PC-3 (cell line): ENCODE measurements at regions not wholly inside any gene's neighbourhood (a gene's known extent, or its start where the extent isn't known, plus 50 kb on each side); places are given as distances from the start of the nearest gene placed in this dataset.

ENCODE experiments used
- ATAC-seq: fragments of 200-7000 bp; cut with Tn5 transposase; 2 replicates; pipeline ENCODE4 v1.9.1; 2020; ENCODE audit warnings: mild to moderate bottlenecking, moderate library complexity
- BruUV-seq: library from RNA; stranded (reverse); fragments of 400-500 nt; replicated peaks from 2 replicates; lab custom pipeline; 2021; lab: Mats Ljungman, UMichigan
- CTCF ChIA-PET: fragments of 300-600 bp; sonication (Branson Sonifier 250); formaldehyde crosslinking; loops from one replicate; lab custom pipeline; 2022; ENCODE audit warnings: antibody characterized with exemption; lab: Charles Lee
- POLR2A ChIA-PET: fragments of 300-600 bp; sonication (Branson Sonifier 250); formaldehyde crosslinking; loops from one replicate; lab custom pipeline; 2022; ENCODE audit warnings: antibody characterized with exemption; ENCODE audit not compliant: unreplicated experiment; lab: Charles Lee
- DNase-seq: peaks from one replicate; pipeline ENCODE4 v3.0.0-alpha.2; 2015
- H2AFZ ChIP-seq: fragments of 300-600 bp; sonication (generic); 2 replicates; pipeline ENCODE4 v1.6.0; 2016; ENCODE audit warnings: antibody characterized with exemption, low read length
- H3F3A ChIP-seq: fragments of 300-600 bp; sonication (generic); one replicate; pipeline ENCODE4 v1.6.0; 2017; ENCODE audit warnings: antibody characterized with exemption, low read length, control low read depth, mild to moderate bottlenecking; ENCODE audit not compliant: unreplicated experiment
- H3K27ac ChIP-seq: fragments of 300-600 bp; sonication (generic); 2 replicates; pipeline ENCODE4 v1.5.1; 2016; ENCODE audit warnings: mild to moderate bottlenecking, low read length
- H3K27me3 ChIP-seq: fragments of 300-600 bp; sonication (generic); 2 replicates; pipeline ENCODE4 v1.6.1; 2016; ENCODE audit warnings: low read length, mixed read lengths
- H3K36me3 ChIP-seq: fragments of 300-600 bp; sonication (generic); 2 replicates; pipeline ENCODE4 v1.6.1; 2016; ENCODE audit warnings: low read depth, mixed run types, low read length, mixed read lengths
- H3K4me1 ChIP-seq: fragments of 300-600 bp; sonication (generic); 2 replicates; pipeline ENCODE4 v1.5.1; 2016; ENCODE audit warnings: low read length; ENCODE audit not compliant: insufficient read depth
- H3K4me2 ChIP-seq: fragments of 300-600 bp; sonication (generic); 2 replicates; pipeline ENCODE4 v1.6.0; 2016; ENCODE audit warnings: low read length
- H3K4me3 ChIP-seq: fragments of 300-600 bp; sonication (generic); 2 replicates; pipeline ENCODE4 v1.5.1; 2016; ENCODE audit warnings: mild to moderate bottlenecking, low read length, mixed read lengths
- H3K79me2 ChIP-seq: fragments of 300-600 bp; sonication (generic); 2 replicates; pipeline ENCODE4 v1.6.1; 2017; ENCODE audit warnings: low read length, mixed read lengths
- H3K9ac ChIP-seq: fragments of 300-600 bp; sonication (generic); 2 replicates; pipeline ENCODE4 v1.6.0; 2016; ENCODE audit warnings: mild to moderate bottlenecking, low read length
- H3K9me2 ChIP-seq: fragments of 300-600 bp; sonication (generic); replicated peaks from 2 replicates; pipeline ENCODE4 v1.6.1; 2016; ENCODE audit warnings: mixed run types, low read length, mixed read lengths
- H3K9me3 ChIP-seq: fragments of 300-600 bp; sonication (generic); 2 replicates; pipeline ENCODE4 v1.6.1; 2016; ENCODE audit warnings: low read length, mixed read lengths
- H4K20me1 ChIP-seq: fragments of 300-600 bp; sonication (generic); 2 replicates; pipeline ENCODE4 v1.6.1; 2016; ENCODE audit warnings: low read length, mixed read lengths
- EZH2 ChIP-seq: fragments of 300-600 bp; sonication (generic); IDR thresholded peaks from one replicate; pipeline ENCODE4 v1.6.1; 2017; ENCODE audit warnings: antibody characterized with exemption, mild to moderate bottlenecking, low read length; ENCODE audit not compliant: unreplicated experiment
- EZH2phosphoT487 ChIP-seq: fragments of 300-600 bp; sonication (generic); IDR thresholded peaks from 2 replicates; pipeline ENCODE4 v1.6.1; 2018; ENCODE audit warnings: mild to moderate bottlenecking, antibody characterized with exemption, low read length, borderline replicate concordance
- intact Hi-C: fragments of 100-400 bp; cut with micrococcal nuclease; formaldehyde crosslinking; loops from 2 replicates; pipeline ENCODE4 v1.9.0; 2023
- TF ChIP-seq, protein P1 (sequence below): fragments of 300-600 bp; sonication (generic); conservative IDR thresholded peaks from 2 replicates; pipeline ENCODE4 v1.5.1; 2017; ENCODE audit warnings: antibody characterized with exemption, low read depth, mild to moderate bottlenecking, low read length

DNA sequence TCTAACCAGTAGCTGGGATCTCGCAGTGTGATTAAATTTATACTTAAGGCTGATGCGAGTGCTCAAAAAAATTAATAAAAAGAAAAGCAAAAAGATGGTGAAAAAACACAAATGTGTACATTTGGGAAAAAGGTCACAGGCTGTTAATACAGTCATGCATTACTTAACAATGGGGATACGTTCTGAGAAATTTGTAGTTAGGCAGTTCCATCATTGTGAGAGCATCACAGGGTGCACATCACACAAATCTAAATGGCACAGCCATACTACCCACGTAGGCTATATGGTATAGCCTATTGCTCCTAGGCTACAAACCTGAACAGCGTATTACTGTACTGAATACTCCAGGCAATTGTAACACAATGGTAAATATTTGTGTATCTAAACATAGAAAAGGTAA lies 142.4 kb upstream of the MYOCD start:
- intact Hi-C loops: no loop called here
- Histone ChIP-seq H3K9ac (no peak overlapping the region), H3K4me1 (no peaks in the 10 kb centered on the region), H3K27ac (no peak overlapping the region), H3K4me2 (no peak overlapping the region), H3K9me3 (no peaks in the 10 kb centered on the region; the same call in 1 of the 2 replicates), H4K20me1 (no peaks in the 10 kb centered on the region), H3K27me3 (no peaks in the 10 kb centered on the region), H3F3A (no peaks in the 10 kb centered on the region), H3K9me2 (no peaks in the 10 kb centered on the region), H3K36me3 (no peaks in the 10 kb centered on the region), H3K4me3 (no peak overlapping the region), H2AFZ (no peak overlapping the region), H3K79me2 (no peaks in the 10 kb centered on the region)
- BruUV-seq: no TSS peak
- TF ChIP-seq EZH2 (no peak), EZH2phosphoT487 (no peak)
- TF ChIP-seq, protein P1, sequence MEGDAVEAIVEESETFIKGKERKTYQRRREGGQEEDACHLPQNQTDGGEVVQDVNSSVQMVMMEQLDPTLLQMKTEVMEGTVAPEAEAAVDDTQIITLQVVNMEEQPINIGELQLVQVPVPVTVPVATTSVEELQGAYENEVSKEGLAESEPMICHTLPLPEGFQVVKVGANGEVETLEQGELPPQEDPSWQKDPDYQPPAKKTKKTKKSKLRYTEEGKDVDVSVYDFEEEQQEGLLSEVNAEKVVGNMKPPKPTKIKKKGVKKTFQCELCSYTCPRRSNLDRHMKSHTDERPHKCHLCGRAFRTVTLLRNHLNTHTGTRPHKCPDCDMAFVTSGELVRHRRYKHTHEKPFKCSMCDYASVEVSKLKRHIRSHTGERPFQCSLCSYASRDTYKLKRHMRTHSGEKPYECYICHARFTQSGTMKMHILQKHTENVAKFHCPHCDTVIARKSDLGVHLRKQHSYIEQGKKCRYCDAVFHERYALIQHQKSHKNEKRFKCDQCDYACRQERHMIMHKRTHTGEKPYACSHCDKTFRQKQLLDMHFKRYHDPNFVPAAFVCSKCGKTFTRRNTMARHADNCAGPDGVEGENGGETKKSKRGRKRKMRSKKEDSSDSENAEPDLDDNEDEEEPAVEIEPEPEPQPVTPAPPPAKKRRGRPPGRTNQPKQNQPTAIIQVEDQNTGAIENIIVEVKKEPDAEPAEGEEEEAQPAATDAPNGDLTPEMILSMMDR: no peak
- no peak for ATAC-seq
- POLR2A ChIA-PET: no interaction called here
- CTCF ChIA-PET: no interaction called here
- no peak for DNase-seq

DNA sequence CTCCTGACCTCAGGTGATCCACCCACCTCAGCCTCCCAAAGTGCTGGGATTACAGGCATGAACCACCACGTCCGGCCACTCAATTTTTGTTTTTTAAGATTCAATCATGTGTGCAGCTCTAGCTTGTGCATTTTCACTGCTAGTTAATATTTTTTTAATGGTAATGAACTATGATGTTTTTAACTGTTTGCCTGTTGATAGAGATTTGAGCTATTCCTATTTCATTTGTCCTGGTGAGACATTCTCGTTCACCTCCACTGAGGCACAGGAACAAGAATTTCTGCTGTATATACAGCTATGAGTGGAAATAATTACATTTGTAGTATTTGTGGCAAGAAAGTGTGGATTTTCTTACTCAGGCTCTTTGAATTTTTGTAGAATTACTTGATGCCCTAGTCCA lies 137.7 kb upstream of the MYOCD start:
- Histone ChIP-seq H3K79me2 (no peaks in the 10 kb centered on the region), H4K20me1 (no peaks in the 10 kb centered on the region), H2AFZ (no peak overlapping the region), H3K27me3 (no peaks in the 10 kb centered on the region), H3K9ac (no peak overlapping the region), H3K36me3 (no peaks in the 10 kb centered on the region), H3K4me3 (no peak overlapping the region), H3K4me1 (no peaks in the 10 kb centered on the region), H3K4me2 (no peak overlapping the region), H3K9me2 (no peaks in the 10 kb centered on the region), H3F3A (no peaks in the 10 kb centered on the region), H3K9me3 (no peaks in the 10 kb centered on the region; the same call in 1 of the 2 replicates), H3K27ac (no peak overlapping the region)
- CTCF ChIA-PET: no interaction called here
- intact Hi-C loops: no loop called here
- DNase-seq (no peak), ATAC-seq (no peak)
- POLR2A ChIA-PET: no interaction called here
- BruUV-seq: no TSS peak
- no peak for TF ChIP-seq EZH2
- TF ChIP-seq EZH2phosphoT487: no peak
- TF ChIP-seq, protein P1: no peak

DNA sequence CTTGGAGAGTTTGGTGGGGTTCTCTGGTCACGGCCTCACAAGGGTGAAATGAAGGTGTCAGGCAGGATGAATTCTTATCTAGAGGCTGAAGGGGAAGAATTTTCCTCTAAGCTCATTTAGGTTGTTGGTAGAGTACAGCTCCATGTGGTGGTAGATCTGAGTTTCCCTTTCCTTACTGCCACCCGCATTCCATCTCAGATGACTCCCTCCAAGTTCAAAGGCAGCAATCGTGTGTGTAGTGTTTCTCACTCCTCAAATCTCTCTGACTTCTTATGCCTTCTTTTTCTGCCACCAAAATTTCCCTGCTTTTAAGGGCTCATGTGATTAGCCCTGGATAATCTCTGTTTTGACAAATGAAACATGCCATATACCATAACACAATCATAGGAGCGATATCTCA lies 135.5 kb upstream of the MYOCD start:
- Histone ChIP-seq H3K27me3 (no peaks in the 10 kb centered on the region), H3K79me2 (no peaks in the 10 kb centered on the region), H3K4me1 (no peaks in the 10 kb centered on the region), H3K9ac (no peak overlapping the region), H3K4me3 (no peak overlapping the region), H3K9me2 (no peaks in the 10 kb centered on the region), H3K4me2 (no peak overlapping the region), H4K20me1 (no peaks in the 10 kb centered on the region), H2AFZ (no peak overlapping the region), H3K27ac (no peak overlapping the region), H3F3A (no peaks in the 10 kb centered on the region), H3K9me3 (no peaks in the 10 kb centered on the region; the same call in 1 of the 2 replicates), H3K36me3 (no peaks in the 10 kb centered on the region)
- ChIA-PET CTCF (no interaction called here), POLR2A (no interaction called here)
- intact Hi-C loops: no loop called here
- no TSS peak for BruUV-seq
- DNase-seq (no peak), ATAC-seq (no peak)
- TF ChIP-seq EZH2phosphoT487: no peak
- TF ChIP-seq, protein P1: no peak
- TF ChIP-seq EZH2: no peak
